Left forelimb (tissue), 1 donor: ENCODE measurements at regions not wholly inside any gene's neighbourhood (a gene's known extent, or its start where the extent isn't known, plus 50 kb on each side); places are given as distances from the start of the nearest gene placed in this dataset.

ENCODE experiments used
- DNase-seq: peaks from one replicate; pipeline ENCODE4 v3.0.0-alpha.2; 2018; ENCODE audit warnings: low spot score

DNA sequence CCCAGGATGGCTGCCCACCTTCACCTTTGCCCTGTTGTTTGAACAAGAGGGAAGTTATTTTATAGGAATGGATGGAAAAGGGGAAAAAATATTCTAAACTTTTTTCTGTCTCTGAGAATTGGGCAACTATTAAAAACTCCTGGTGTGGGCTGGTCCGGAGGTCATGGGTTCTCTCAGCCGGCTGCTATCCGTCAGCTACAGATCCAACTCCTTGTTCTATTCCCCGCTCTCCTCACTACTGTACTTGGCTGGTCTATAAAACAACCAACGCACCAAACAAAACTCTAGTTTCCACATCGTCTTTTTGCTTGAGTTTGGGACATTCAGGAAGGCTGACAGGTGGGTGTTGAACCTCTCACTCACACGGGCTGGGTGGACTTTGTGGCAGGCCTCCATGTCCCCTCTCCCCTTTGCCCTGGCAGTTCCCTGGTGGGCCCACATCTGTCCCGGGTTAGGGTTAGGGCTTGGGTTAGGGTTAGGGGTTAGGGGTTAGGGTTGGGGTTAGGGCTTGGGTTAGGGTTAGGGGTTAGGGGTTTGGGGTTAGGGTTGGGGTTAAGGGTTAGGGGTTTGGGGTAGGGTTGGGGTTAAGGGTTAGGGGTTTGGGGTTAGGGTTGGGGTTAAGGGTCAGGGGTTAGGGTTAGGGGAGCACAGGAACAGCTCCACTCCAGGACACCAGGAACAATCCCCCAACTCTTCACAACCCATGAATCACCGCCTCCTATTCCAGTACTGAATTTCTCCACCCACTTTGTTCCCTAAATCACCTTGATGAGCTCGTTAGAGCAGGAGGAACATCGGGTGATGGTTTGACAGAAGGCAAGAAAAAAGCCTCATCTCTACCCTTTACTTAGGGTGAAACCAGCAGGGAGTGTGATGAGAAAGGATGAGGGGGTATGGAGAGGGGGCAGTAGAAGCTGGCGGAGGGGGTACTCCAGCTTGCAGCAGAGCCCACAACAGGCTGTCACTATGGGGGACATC, 302.1 kb upstream of the IRX4 start:
- no peak for DNase-seq

DNA sequence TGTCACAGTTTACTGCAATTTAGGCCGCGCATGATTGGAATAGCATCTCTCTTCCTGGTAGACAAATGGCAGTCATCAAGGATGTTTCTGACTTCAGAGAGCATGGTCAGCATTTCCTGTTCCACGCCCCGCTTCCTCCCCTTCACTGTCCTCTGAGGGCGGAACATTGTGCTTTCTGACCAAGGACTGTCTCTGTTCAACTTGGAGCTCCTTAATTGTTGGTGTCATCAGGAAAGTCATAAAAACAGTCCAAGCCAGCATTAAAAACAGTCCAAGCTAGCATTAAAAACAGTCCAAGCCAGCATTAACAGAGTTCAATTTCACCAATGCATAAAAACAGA, 301.3 kb upstream of the IRX4 start:
- DNase-seq = no peak

- DNase-seq = no peak
Observed at GRCh38 chr5:2183154-2184025, 300.7 kb upstream of the IRX4 start.

DNA sequence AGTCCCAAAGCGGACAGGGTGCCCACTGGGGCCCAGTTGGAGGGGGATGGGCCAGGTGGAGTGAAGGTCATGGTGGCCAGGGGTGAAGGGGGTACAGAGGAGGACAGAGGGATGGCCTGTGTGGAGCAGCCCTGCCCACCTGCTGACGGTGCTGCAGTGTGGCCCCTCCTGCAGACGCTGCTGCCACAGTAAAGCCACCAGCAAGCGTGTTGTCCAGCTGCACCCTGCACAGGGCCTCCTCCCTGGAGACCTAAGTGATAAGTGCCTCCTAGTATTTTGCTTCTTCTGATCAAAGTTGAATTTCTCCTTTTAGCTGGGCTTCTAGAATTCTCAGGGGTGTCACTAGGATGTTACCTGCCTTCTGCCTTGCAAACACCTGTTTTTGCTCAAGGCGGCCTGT, 299.3 kb upstream of the IRX4 start:
- DNase-seq = no peak

DNA sequence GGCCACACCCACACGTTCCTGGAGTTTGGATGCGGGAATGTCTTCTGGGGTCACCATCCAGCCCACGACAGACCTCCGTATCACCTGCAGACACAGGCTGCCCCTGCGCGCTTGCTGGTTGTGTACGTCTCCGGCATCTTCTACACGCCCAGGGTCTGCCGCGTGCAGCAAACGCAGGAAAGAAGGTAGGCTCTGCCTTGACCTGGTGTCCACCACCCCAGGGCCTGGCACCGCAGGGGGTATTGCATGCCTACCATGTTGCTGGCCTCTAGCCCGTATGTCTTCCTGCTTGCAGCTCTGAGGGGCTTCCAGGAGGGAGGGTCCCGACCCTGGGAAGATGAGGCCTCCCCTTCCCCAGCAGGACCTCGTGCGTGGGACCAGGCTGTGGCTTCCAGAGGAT, 298.8 kb upstream of the IRX4 start:
- no peak for DNase-seq

DNA sequence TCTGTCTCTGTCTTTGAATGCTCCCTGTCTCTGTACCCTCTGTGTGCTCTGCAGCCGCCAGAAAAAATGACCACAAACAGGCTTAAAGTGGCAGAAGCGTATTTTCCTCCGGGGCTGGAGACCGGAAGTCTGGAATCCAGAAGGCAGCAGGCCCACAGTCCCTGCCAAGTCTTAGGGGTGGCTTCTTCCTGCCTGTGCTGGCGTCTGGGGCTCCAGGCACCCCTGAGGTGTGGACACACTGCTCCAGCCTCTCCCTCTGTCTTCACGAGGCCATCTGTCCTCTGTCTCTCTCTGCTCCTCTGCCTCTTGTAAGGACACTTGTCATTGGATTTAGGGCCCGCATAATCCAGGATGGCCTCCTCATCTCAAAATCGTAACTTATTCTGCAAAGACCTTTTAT, 298.4 kb upstream of the IRX4 start:
- no peak for DNase-seq

DNA sequence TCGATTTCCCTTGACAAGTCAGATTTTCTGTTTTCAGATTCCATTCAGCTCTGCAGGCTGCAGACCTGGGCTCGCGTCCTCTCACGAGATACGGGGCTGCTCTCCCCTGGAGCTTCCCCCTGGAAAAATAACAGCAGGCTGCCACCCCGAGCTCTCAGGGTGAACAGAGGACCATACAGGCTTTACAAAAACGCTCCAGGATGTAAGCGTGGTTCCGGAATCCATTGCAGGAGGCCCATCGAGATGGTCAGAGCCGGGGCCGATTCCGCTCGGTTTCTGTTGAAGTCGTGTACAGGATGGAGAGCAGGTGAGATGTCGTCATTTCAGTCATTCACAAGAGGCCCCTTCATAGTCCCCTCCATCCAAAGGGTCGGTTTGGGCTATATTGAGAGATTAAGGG, 297.7 kb upstream of the IRX4 start:
- DNase-seq = no peak

- DNase-seq = peak; percentile 49
Observed at GRCh38 chr5:2179861-2180260, 297.1 kb upstream of the IRX4 start.

DNA sequence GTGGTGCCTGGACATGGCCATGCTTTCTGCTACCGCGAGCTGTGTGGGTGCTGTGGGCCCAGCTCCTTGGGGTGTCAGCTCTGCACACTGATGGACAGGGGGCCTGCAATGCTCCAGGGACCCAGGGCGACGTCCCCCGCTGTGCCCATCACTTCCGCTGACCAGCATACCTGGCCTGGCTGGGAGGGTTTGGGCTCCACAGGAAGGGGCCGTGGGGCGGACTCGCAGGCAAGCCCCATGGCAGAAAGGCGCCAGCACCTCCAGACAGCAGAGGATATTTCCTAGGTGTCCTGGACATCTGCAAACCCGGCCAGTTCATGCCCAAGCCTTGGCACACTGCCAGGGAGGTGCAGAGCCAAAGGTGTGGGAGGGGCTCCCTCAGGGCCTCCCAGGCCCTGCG, 295.8 kb upstream of the IRX4 start:
- peak; percentile 56 for DNase-seq

DNA sequence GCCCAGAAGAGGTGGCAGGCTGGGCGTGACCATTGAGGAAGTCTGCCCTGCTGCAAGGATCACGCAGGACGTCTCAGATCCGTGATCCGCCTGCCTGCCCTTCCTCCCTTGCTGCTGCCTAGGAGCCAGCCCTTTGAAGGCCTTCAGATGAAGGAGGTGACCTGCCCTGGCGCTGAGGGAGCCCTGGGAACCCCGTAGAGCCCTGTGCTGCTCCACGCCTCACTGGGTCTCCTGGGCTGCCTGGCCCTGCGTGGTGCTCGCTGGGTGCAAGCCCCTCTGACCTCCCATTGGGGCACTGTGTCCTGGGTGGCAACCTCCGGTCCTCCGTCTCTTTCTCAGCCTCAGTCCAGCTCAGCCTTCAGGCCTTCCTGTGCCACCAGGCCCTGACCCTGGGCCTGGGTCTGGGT, 295.3 kb upstream of the IRX4 start:
- DNase-seq = peak; percentile 61

DNA sequence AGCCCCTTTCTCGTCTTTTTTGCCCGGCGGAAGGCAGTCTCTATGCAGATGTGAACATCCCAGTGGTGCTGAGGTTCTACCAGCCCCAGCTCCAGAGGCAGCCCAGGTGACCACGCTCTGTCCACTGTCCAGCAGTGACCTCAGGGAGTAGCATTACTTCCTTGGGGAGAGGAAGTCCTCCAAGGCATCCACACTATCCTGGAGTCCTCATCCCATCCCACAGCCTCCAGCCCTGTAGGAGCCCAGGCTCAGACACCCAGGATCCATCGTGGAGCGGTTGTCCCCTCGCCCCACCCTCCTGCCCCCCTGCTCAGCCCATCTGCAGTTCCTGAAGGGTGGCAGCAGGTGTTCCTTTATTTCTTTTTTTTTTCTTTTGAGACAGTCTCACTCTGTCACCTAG, 294.5 kb upstream of the IRX4 start:
- no peak for DNase-seq

DNA sequence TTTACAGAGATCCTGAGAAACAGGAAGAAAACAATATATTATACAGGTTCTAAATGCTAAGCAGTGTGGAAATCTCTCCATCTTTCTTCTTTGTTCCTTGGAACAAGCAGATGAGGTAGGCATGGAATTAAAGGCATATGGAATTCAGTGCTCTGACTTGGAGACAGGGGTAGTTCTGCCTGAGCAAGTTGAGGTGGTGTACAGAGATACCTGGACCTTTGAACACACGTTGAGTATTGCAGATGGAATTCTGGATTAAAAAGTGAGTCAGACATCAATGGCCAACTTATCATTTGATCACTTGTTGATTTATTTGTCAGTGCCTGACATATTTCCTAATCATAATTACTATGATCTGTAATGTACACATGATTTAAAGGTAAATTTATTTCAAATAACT, 293.9 kb upstream of the IRX4 start:
- DNase-seq = no peak

GRCh38 chr5:2175842-2176404, 293.2 kb upstream of the IRX4 start:
- no peak for DNase-seq

DNA sequence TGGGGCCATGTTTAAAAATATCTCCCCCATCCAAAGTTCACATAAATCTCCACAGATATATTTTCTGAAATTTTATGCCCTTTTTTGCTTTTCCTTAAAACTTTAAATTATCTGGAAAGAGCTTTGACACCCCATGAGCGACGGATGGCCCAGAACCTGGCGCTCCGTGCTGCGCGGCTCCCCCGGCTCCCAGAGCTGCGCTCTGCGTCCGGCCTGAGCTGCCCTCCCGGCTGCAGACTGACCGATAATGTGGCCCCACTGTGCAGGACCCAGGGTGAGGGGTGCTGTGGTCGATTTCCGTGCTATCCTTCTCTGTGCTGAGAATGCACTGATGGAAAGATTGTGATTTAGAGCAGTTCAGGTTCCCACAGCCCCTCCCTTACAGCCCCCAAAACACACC, 292.3 kb upstream of the IRX4 start:
- no peak for DNase-seq

DNA sequence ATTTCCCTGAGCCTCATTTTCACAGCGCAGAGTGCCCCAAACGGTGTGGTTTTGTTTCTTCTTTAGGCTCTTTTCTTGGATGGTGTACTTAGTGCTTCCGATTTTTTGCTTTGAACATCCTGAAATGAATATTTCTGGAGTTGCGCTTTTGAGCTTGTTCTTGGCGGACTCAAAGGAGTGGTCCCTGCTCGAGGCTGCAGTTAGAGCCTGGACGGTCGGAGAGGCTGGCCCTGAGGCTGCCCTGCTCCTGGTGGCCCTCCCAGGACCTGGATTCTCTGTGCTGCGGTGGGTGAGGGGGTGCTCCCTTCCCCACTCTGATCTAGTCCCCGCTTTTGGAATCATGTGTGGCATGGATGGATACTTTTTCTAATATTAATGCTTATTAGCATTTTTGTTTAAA, 291.8 kb upstream of the IRX4 start:
- no peak for DNase-seq

DNA sequence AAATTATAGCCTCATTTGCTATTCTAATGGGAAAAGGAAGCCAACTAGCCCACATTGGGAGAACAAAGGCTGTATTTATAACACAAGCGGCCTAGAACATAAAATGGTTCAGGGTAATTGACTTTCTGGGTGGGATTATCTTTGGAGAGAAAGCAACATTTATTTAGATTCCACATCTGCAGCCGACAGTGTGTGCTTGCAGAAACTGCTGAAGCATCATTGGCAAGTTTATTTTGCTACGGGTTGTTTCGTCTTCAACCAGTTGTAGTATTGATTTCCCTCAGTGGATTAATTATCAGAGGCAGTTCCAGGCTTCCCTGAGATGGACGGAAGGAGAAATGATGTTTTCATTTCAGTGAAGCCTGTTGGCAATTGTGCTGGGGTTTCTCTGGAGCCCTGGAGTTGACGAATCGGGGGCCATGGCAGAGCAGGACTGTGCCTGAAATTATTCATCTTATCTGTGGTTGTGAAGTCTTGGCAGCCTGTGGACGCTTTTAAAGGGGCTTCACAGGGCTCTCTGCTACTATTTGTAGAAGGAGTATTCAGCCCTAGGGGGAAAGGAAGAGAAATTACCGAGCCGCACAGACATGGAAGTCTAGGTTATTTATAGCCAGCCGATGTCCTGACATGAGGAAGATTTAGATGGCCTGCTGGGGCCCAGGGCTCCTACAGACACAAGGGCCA, 290.6 kb upstream of the IRX4 start:
- no peak for DNase-seq

DNA sequence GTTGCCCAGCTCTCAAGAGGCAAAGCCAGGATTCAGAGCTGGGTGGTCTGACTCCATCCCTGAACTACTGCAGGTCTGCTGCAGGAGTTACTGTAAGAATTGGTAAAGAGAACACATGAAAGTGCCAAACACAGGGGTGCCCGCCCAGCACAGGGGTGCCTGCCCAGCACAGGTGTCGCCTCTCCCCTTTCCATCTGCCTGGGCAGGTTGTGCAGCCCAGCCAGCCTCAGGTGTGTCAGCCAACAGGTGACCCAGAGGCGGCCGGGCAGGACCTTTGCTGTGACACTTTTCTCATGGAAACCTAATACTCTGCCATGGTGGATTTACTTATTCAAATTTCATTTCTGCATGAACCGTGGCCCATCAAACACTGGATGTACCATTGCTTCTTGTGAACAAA, 289.7 kb upstream of the IRX4 start:
- DNase-seq = no peak

- no peak for DNase-seq
Observed at GRCh38 chr5:2170761-2171160, 288.0 kb upstream of the IRX4 start.

DNA sequence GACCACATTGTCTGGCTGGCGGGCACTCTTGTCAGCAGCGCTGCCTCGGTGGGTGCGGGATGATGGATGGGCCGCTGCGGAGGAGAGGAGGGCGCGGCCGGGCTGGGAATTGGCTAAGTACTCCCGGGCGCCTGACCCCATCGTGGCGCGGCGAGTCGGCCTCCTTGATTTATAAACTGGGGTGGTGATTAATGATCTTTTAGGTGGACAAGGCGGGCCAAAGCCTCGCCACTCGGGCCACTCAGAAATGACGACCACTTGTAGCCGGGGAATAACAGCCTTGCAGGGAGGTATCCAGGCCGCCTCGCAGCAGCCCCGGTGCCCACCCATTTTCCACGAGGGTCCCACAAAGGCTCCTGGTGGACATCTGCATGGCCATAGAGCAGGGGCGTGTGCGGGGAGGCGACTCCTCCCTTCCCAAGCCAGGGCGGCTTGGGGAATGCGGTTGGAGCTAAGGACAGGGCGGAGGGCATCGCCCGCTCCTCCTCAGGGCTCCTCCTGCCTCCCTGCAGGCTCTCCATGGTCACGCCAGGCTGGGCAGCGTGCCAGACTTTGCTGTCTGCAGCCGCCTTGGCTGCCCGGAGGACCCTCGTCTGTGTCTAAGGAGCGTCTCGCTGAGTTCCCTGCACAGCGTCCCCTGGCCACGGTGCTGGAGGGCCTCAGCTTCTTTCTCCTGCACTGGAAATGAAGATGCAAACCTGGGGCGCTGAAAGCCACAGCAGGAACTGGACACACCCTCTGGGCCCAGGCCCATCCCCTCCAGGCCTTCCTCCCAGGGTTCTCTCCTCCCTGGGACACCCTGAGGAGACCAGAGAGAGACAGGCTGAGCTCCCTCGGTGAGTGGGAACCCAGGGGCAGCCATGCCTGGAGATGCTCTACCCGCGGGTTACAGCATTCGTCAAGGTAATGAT, 287.4 kb upstream of the IRX4 start:
- DNase-seq = no peak

GRCh38 chr5:2169430-2169808, 286.7 kb upstream of the IRX4 start:
- DNase-seq = no peak
